HEK293 (cell line): ENCODE measurements at regions not wholly inside any gene's neighbourhood (a gene's known extent, or its start where the extent isn't known, plus 50 kb on each side); places are given as distances from the start of the nearest gene placed in this dataset.

Experiments used
- YY1 ChIP-seq: fragments of 450-650 bp; formaldehyde crosslinking; IDR thresholded peaks from 2 replicates; pipeline ENCODE4 v1.5.1; 2018; ENCODE audit warnings: missing biosample characterization, missing genetic modification characterization
- ZFP41 ChIP-seq: fragments of 450-650 bp; formaldehyde crosslinking; IDR thresholded peaks from 2 replicates; pipeline ENCODE4 v1.5.1; 2016; ENCODE audit warnings: missing biosample characterization, missing genetic modification characterization, borderline replicate concordance

- TF ChIP-seq ZFP41 (tag by site-specific recombination) (no peak), YY1 (tag by site-specific recombination) (no peak)
Measured at GRCh38 chr20:56875052-56875659, 246.1 kb downstream of the TFAP2C start.
